B cell (primary cell): ENCODE measurements at regions not wholly inside any gene's neighbourhood (a gene's known extent, or its start where the extent isn't known, plus 50 kb on each side); places are given as distances from the start of the nearest gene placed in this dataset.

Source experiments
- EZH2 ChIP-seq: IDR thresholded peaks from 2 replicates; pipeline ENCODE4 v1.6.1; 2012; ENCODE audit warnings: borderline replicate concordance, low read depth, mild to moderate bottlenecking, moderate library complexity, low read length; ENCODE audit not compliant: insufficient read depth, poor library complexity, severe bottlenecking
- TF ChIP-seq, protein P1 (sequence below): fragments of 200-600 bp; IDR thresholded peaks from one replicate; pipeline ENCODE4 v1.8.0; 2022; ENCODE audit warnings: antibody characterized with exemption, mild to moderate bottlenecking

DNA sequence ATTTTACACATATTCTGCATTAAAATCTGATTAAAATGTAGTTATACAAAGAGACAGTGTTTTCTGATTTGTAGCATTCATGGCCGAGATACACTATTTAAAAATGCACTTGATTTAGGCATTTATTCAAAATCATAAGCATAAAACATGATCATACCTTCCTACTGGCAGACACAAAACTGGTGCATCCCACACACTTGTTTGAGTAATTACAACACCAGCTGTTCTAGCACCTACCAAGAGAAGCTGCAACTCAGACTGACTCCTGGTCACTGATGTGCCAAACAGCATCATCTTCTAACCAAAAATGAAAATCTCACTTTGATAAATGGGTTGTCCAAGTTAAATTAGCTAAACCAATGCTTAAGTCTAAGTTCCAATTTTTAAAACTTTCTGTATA lies 262.7 kb upstream of the NSMCE3 start:
- TF ChIP-seq, protein P1, sequence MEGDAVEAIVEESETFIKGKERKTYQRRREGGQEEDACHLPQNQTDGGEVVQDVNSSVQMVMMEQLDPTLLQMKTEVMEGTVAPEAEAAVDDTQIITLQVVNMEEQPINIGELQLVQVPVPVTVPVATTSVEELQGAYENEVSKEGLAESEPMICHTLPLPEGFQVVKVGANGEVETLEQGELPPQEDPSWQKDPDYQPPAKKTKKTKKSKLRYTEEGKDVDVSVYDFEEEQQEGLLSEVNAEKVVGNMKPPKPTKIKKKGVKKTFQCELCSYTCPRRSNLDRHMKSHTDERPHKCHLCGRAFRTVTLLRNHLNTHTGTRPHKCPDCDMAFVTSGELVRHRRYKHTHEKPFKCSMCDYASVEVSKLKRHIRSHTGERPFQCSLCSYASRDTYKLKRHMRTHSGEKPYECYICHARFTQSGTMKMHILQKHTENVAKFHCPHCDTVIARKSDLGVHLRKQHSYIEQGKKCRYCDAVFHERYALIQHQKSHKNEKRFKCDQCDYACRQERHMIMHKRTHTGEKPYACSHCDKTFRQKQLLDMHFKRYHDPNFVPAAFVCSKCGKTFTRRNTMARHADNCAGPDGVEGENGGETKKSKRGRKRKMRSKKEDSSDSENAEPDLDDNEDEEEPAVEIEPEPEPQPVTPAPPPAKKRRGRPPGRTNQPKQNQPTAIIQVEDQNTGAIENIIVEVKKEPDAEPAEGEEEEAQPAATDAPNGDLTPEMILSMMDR: no peak
- TF ChIP-seq EZH2: no peak
